K562 (cell line): ENCODE measurements at regions not wholly inside any gene's neighbourhood (a gene's known extent, or its start where the extent isn't known, plus 50 kb on each side); places are given as distances from the start of the nearest gene placed in this dataset.
A peak's percentile ranks its signal among the peaks of the same experiment; 100 is the strongest.

Experiments
- CCNT2 ChIP-seq: IDR thresholded peaks from 2 replicates; pipeline ENCODE4 v1.6.1; 2011; ENCODE audit warnings: borderline replicate concordance, low read depth, mild to moderate bottlenecking, moderate library complexity, mixed read lengths, low read length; ENCODE audit not compliant: insufficient read length; ENCODE audit errors: extremely low read depth
- CREBBP ChIP-seq: IDR thresholded peaks from one replicate; pipeline ENCODE4 v1.6.1; 2012; ENCODE audit warnings: low read depth, mild to moderate bottlenecking, control low read depth, inconsistent platforms, low read length
- E2F1 ChIP-seq: sonication (generic); formaldehyde crosslinking; IDR thresholded peaks from 2 replicates; pipeline ENCODE4 v1.8.1; 2023; ENCODE audit warnings: mild to moderate bottlenecking, missing genetic modification reagents, moderate library complexity
- KLF6 ChIP-seq: fragments of 250-450 bp; sonication (Bioruptor Pico); IDR thresholded peaks from 2 replicates; pipeline ENCODE4 v1.4.0; 2020; ENCODE audit warnings: mild to moderate bottlenecking, moderate library complexity, borderline replicate concordance
- MEF2D ChIP-seq: conservative IDR thresholded peaks from 2 replicates; pipeline ENCODE4 v1.6.1; 2016; ENCODE audit warnings: low read depth, missing genetic modification characterization, missing compliant biosample characterization
- PCBP1 ChIP-seq: fragments of 200-400 bp; formaldehyde crosslinking; IDR thresholded peaks from 2 replicates; pipeline ENCODE4 v1.6.1; 2018; ENCODE audit warnings: mild to moderate bottlenecking, low read depth, low read length; ENCODE audit not compliant: poor library complexity, severe bottlenecking
- POLR2G ChIP-seq: fragments of 200-400 bp; formaldehyde crosslinking; IDR thresholded peaks from 2 replicates; pipeline ENCODE4 v1.6.1; 2017; ENCODE audit warnings: low read depth, mild to moderate bottlenecking, antibody characterized with exemption, low read length, moderate library complexity
- RBM22 ChIP-seq: fragments of 200-400 bp; formaldehyde crosslinking; IDR thresholded peaks from 2 replicates; pipeline ENCODE4 v1.6.1; 2018; ENCODE audit warnings: low read length, low read depth; ENCODE audit not compliant: poor library complexity, severe bottlenecking
- SMC3 ChIP-seq: conservative IDR thresholded peaks from 2 replicates; pipeline ENCODE4 v1.6.1; 2011; ENCODE audit warnings: low read depth, low read length, improper control_type of control experiment; ENCODE audit not compliant: insufficient read depth
- STAT5B ChIP-seq: fragments of 250-450 bp; sonication (Bioruptor Pico); IDR thresholded peaks from 2 replicates; pipeline ENCODE4 v1.8.0; 2021; ENCODE audit warnings: mild to moderate bottlenecking, inconsistent platforms
- TEAD2 ChIP-seq: fragments of 450-650 bp; IDR thresholded peaks from 2 replicates; pipeline ENCODE4 v1.6.1; 2016; ENCODE audit warnings: missing genetic modification characterization, control low read depth, missing compliant biosample characterization
- USF1 ChIP-seq: sonication (generic); formaldehyde crosslinking; IDR thresholded peaks from 2 replicates; pipeline ENCODE4 v1.9.0; 2022; ENCODE audit warnings: mild to moderate bottlenecking, missing genetic modification reagents
- ZBTB17 ChIP-seq: fragments of 450-650 bp; formaldehyde crosslinking; IDR thresholded peaks from 2 replicates; pipeline ENCODE4 v1.4.0; 2020; ENCODE audit warnings: mild to moderate bottlenecking
- ZNF134 ChIP-seq: fragments of 250-450 bp; sonication (Bioruptor Pico); conservative IDR thresholded peaks from 2 replicates; pipeline ENCODE4 v1.4.0; 2020
- ZNF282 ChIP-seq: sonication (generic); formaldehyde crosslinking; IDR thresholded peaks from 2 replicates; pipeline ENCODE4 v1.8.1; 2023; ENCODE audit warnings: missing genetic modification reagents
- TF ChIP-seq, protein P1 (sequence below): fragments of 250-450 bp; sonication (Bioruptor Pico); IDR thresholded peaks from 2 replicates; pipeline ENCODE4 v1.5.0; 2021; ENCODE audit warnings: mild to moderate bottlenecking, borderline replicate concordance
- TF ChIP-seq, protein P2 (sequence below): IDR thresholded peaks from 2 replicates; pipeline ENCODE4 v1.6.1; 2014; ENCODE audit warnings: antibody characterized with exemption
- TF ChIP-seq, protein P3 (sequence below): fragments of 450-650 bp; formaldehyde crosslinking; IDR thresholded peaks from 2 replicates; pipeline ENCODE4 v1.4.0; 2022; ENCODE audit warnings: missing genetic modification characterization

- TF ChIP-seq, protein P1, sequence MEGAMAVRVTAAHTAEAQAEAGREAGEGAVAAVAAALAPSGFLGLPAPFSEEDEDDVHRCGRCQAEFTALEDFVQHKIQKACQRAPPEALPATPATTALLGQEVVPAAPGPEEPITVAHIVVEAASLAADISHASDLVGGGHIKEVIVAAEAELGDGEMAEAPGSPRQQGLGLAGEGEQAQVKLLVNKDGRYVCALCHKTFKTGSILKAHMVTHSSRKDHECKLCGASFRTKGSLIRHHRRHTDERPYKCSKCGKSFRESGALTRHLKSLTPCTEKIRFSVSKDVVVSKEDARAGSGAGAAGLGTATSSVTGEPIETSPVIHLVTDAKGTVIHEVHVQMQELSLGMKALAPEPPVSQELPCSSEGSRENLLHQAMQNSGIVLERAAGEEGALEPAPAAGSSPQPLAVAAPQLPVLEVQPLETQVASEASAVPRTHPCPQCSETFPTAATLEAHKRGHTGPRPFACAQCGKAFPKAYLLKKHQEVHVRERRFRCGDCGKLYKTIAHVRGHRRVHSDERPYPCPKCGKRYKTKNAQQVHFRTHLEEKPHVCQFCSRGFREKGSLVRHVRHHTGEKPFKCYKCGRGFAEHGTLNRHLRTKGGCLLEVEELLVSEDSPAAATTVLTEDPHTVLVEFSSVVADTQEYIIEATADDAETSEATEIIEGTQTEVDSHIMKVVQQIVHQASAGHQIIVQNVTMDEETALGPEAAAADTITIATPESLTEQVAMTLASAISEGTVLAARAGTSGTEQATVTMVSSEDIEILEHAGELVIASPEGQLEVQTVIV (CRISPR knock-in tag), result no peak
- TF ChIP-seq SMC3, result peak; percentile 95
- peak; percentile 74 for TF ChIP-seq USF1
- peak; percentile 68 for TF ChIP-seq MEF2D (tag)
- TF ChIP-seq ZBTB17 (CRISPR knock-in tag), result peak; percentile 87
- no peak for TF ChIP-seq STAT5B
- TF ChIP-seq CCNT2, result peak; percentile 91
- TF ChIP-seq POLR2G, result peak; percentile 86
- no peak for TF ChIP-seq CREBBP
- TF ChIP-seq, protein P2, sequence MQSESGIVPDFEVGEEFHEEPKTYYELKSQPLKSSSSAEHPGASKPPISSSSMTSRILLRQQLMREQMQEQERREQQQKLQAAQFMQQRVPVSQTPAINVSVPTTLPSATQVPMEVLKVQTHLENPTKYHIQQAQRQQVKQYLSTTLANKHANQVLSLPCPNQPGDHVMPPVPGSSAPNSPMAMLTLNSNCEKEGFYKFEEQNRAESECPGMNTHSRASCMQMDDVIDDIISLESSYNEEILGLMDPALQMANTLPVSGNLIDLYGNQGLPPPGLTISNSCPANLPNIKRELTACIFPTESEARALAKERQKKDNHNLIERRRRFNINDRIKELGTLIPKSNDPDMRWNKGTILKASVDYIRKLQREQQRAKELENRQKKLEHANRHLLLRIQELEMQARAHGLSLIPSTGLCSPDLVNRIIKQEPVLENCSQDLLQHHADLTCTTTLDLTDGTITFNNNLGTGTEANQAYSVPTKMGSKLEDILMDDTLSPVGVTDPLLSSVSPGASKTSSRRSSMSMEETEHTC, result peak; percentile 53; the same call in 1 of the 2 replicates
- TF ChIP-seq, protein P3, sequence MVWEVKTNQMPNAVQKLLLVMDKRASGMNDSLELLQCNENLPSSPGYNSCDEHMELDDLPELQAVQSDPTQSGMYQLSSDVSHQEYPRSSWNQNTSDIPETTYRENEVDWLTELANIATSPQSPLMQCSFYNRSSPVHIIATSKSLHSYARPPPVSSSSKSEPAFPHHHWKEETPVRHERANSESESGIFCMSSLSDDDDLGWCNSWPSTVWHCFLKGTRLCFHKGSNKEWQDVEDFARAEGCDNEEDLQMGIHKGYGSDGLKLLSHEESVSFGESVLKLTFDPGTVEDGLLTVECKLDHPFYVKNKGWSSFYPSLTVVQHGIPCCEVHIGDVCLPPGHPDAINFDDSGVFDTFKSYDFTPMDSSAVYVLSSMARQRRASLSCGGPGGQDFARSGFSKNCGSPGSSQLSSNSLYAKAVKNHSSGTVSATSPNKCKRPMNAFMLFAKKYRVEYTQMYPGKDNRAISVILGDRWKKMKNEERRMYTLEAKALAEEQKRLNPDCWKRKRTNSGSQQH (CRISPR knock-in tag), result no peak
- no peak for TF ChIP-seq TEAD2 (tag)
- TF ChIP-seq KLF6 (CRISPR knock-in tag), result peak; percentile 83
- peak; percentile 50 for TF ChIP-seq PCBP1
- TF ChIP-seq RBM22, result peak; percentile 18
- no peak for TF ChIP-seq ZNF134 (CRISPR knock-in tag)
- TF ChIP-seq ZNF282 (CRISPR knock-in tag), result no peak
- peak; percentile 84; the same call in 1 of the 2 replicates for TF ChIP-seq E2F1 (CRISPR knock-in tag)
Observed at GRCh38 chr1:222465211-222466041, 82.5 kb downstream of the HHIPL2 start (continued).
